Nephron (organoid): ENCODE measurements at regions not wholly inside any gene's neighbourhood (a gene's known extent, or its start where the extent isn't known, plus 50 kb on each side); places are given as distances from the start of the nearest gene placed in this dataset.

Experiments used
- H3K27ac Mint-ChIP-seq, 3 experiments: 2 replicates each; pipeline ENCODE4 v1.8.0; 2020; ENCODE audit warnings: mixed read lengths in 3 of 3, mild to moderate bottlenecking in 2 of 3, moderate library complexity in 1 of 3
- H3K27me3 Mint-ChIP-seq: 2 replicates; pipeline ENCODE4 v1.8.0; 2021; ENCODE audit warnings: low read depth, mild to moderate bottlenecking, moderate library complexity, mixed read lengths
- H3K36me3 Mint-ChIP-seq: 2 replicates; pipeline ENCODE4 v1.8.0; 2020; ENCODE audit warnings: low read depth, mixed read lengths
- H3K4me1 Mint-ChIP-seq: 2 replicates; pipeline ENCODE4 v1.8.0; 2020; ENCODE audit warnings: mixed read lengths
- H3K4me3 Mint-ChIP-seq, 3 experiments: 2 replicates each; pipeline ENCODE4 v1.8.0; 2020; ENCODE audit warnings: mild to moderate bottlenecking in 3 of 3, mixed read lengths in 3 of 3, moderate library complexity in 2 of 3
- H3K9me3 Mint-ChIP-seq: 2 replicates; pipeline ENCODE4 v1.8.0; 2020; ENCODE audit warnings: mixed read lengths
- CTCF ChIP-seq, 3 experiments: fragments of 200-600 bp; sonication (generic); IDR thresholded peaks; one replicate each; pipeline ENCODE4 v1.5.0; 2021; ENCODE audit warnings: antibody characterized with exemption in 3 of 3; ENCODE audit not compliant: unreplicated experiment in 3 of 3

- Mint-ChIP-seq H3K27ac (no peak overlapping the region), H3K36me3 (no peaks in the 10 kb centered on the region), H3K9me3 (peaks cover 2% of the 10 kb centered on the region), H3K4me3 (no peak overlapping the region), H3K27me3 (peaks cover 8% of the 10 kb centered on the region), H3K4me1 (no peaks in the 10 kb centered on the region)
- TF ChIP-seq CTCF (IDR thresholded peaks at IDR 0.05; ENCODE audit: unreplicated experiment in 3 of 3) = no peak
These were observed 128.3 kb upstream of the PDE10A start for GRCh38 chr6:165791306-165791705.

- H3K27me3 Mint-ChIP-seq = peaks cover 22% of the 10 kb centered on the region
- TF ChIP-seq CTCF (IDR thresholded peaks at IDR 0.05; ENCODE audit: unreplicated experiment in 3 of 3) = no peak
- no peaks in the 10 kb centered on the region for H3K36me3 Mint-ChIP-seq
- H3K27ac Mint-ChIP-seq = no peak overlapping the region
- H3K4me3 Mint-ChIP-seq = no peak overlapping the region
- no peaks in the 10 kb centered on the region for H3K9me3 Mint-ChIP-seq
- H3K4me1 Mint-ChIP-seq = no peaks in the 10 kb centered on the region
These were observed 119.8 kb upstream of the PDE10A start for GRCh38 chr6:165782812-165783211.

GRCh38 chr6:165782134-165782533 is 119.1 kb upstream of the PDE10A start:
- Mint-ChIP-seq H3K4me3 (peak overlapping the region in 1 of 3 experiments; percentile 9), H3K36me3 (no peaks in the 10 kb centered on the region), H3K27ac (peak overlapping the region in 1 of 3 experiments; percentile 8), H3K9me3 (no peaks in the 10 kb centered on the region), H3K27me3 (peaks cover 28% of the 10 kb centered on the region), H3K4me1 (no peaks in the 10 kb centered on the region)
- no peak for TF ChIP-seq CTCF (IDR thresholded peaks at IDR 0.05; ENCODE audit: unreplicated experiment in 3 of 3)

- Mint-ChIP-seq H3K4me3 (no peak overlapping the region), H3K4me1 (peaks cover 8% of the 10 kb centered on the region), H3K27ac (no peak overlapping the region), H3K27me3 (peaks cover 30% of the 10 kb centered on the region), H3K36me3 (no peaks in the 10 kb centered on the region), H3K9me3 (no peaks in the 10 kb centered on the region)
- no peak for TF ChIP-seq CTCF (IDR thresholded peaks at IDR 0.05; ENCODE audit: unreplicated experiment in 3 of 3)
These were observed 114.6 kb upstream of the PDE10A start for GRCh38 chr6:165777680-165778079.

- H3K27ac Mint-ChIP-seq = no peak overlapping the region
- no peak for TF ChIP-seq CTCF (IDR thresholded peaks at IDR 0.05; ENCODE audit: unreplicated experiment in 3 of 3)
- H3K27me3 Mint-ChIP-seq = peaks cover 25% of the 10 kb centered on the region
- H3K4me3 Mint-ChIP-seq = no peak overlapping the region
- H3K4me1 Mint-ChIP-seq = peaks cover 8% of the 10 kb centered on the region
- H3K36me3 Mint-ChIP-seq = no peaks in the 10 kb centered on the region
- H3K9me3 Mint-ChIP-seq = no peaks in the 10 kb centered on the region
These were observed 113.7 kb upstream of the PDE10A start for GRCh38 chr6:165776691-165777090.

GRCh38 chr6:165775721-165776120 is 112.7 kb upstream of the PDE10A start:
- TF ChIP-seq CTCF (IDR thresholded peaks at IDR 0.05; ENCODE audit: unreplicated experiment in 3 of 3) = no peak

More at GRCh38 chr6:165775721-165776120, 112.7 kb upstream of the PDE10A start:
- H3K9me3 Mint-ChIP-seq = no peaks in the 10 kb centered on the region
- H3K4me1 Mint-ChIP-seq = peaks cover 8% of the 10 kb centered on the region
- H3K27ac Mint-ChIP-seq = no peak overlapping the region
- H3K4me3 Mint-ChIP-seq = no peak overlapping the region
- H3K36me3 Mint-ChIP-seq = no peaks in the 10 kb centered on the region
- peaks cover 26% of the 10 kb centered on the region for H3K27me3 Mint-ChIP-seq
